ENCODE measurements at regions not wholly inside any gene's neighbourhood (a gene's known extent, or its start where the extent isn't known, plus 50 kb on each side); places are given as distances from the start of the nearest gene placed in this dataset.

GRCh38 chr13:39244561-39245230 lies 206.4 kb downstream of the NHLRC3 start:
- no peak for DNase-seq (ENCODE audit: low read depth)

- no peak for DNase-seq (ENCODE audit: low read depth)
These were observed 207.4 kb downstream of the NHLRC3 start for GRCh38 chr13:39245688-39246087.

- DNase-seq (ENCODE audit: low read depth) = no peak
These were observed 211.7 kb downstream of the NHLRC3 start for GRCh38 chr13:39249982-39250381.

GRCh38 chr13:39250440-39250839 lies 212.2 kb downstream of the NHLRC3 start:
- DNase-seq (ENCODE audit: low read depth) = no peak

- no peak for DNase-seq (ENCODE audit: low read depth)
These were observed 213.1 kb downstream of the NHLRC3 start for GRCh38 chr13:39251340-39251739.

GRCh38 chr13:39253774-39254173 lies 215.5 kb downstream of the NHLRC3 start:
- DNase-seq (ENCODE audit: low read depth) = peak; percentile 5

- no peak for DNase-seq (ENCODE audit: low read depth)
These were observed 216.3 kb downstream of the NHLRC3 start for GRCh38 chr13:39254601-39255000.

- DNase-seq (ENCODE audit: low read depth) = no peak
These were observed 219.4 kb downstream of the NHLRC3 start for GRCh38 chr13:39257642-39258041.

- DNase-seq (ENCODE audit: low read depth) = no peak
These were observed 221.3 kb downstream of the NHLRC3 start for GRCh38 chr13:39259371-39260140.

- DNase-seq (ENCODE audit: low read depth) = peak; percentile 7
These were observed 224.8 kb downstream of the NHLRC3 start for GRCh38 chr13:39263033-39263432.

GRCh38 chr13:39263531-39263930 lies 225.3 kb downstream of the NHLRC3 start:
- DNase-seq (ENCODE audit: low read depth) = no peak

GRCh38 chr13:39266426-39266825 lies 228.2 kb downstream of the NHLRC3 start:
- DNase-seq (ENCODE audit: low read depth) = peak; percentile 7

- DNase-seq (ENCODE audit: low read depth) = no peak
These were observed 230.1 kb downstream of the NHLRC3 start for GRCh38 chr13:39268398-39268797.

GRCh38 chr13:39269004-39269403 lies 230.7 kb downstream of the NHLRC3 start:
- DNase-seq (ENCODE audit: low read depth) = no peak

- no peak for DNase-seq (ENCODE audit: low read depth)
These were observed 231.2 kb downstream of the NHLRC3 start for GRCh38 chr13:39269411-39269810.

- DNase-seq (ENCODE audit: low read depth) = no peak
These were observed 234.7 kb downstream of the NHLRC3 start for GRCh38 chr13:39272994-39273393.

- peak; percentile 32 for DNase-seq (ENCODE audit: low read depth)
These were observed 235.9 kb downstream of the NHLRC3 start for GRCh38 chr13:39273953-39274738.

- no peak for DNase-seq (ENCODE audit: low read depth)
These were observed 236.6 kb downstream of the NHLRC3 start for GRCh38 chr13:39274739-39275325.

- DNase-seq (ENCODE audit: low read depth) = no peak
These were observed 240.8 kb downstream of the NHLRC3 start for GRCh38 chr13:39279077-39279476.

- DNase-seq (ENCODE audit: low read depth) = peak; percentile 11
These were observed 243.4 kb downstream of the NHLRC3 start for GRCh38 chr13:39281539-39282150.

- no peak for DNase-seq (ENCODE audit: low read depth)
These were observed 244.2 kb downstream of the NHLRC3 start for GRCh38 chr13:39282400-39282972.

GRCh38 chr13:39283072-39283471 lies 244.8 kb downstream of the NHLRC3 start:
- DNase-seq (ENCODE audit: low read depth) = no peak

Measured in amniotic epithelial cell (primary cell).